IMR-90 (cell line): ENCODE measurements at regions not wholly inside any gene's neighbourhood (a gene's known extent, or its start where the extent isn't known, plus 50 kb on each side); places are given as distances from the start of the nearest gene placed in this dataset.

ENCODE experiments used
- ATAC-seq: fragments of 200-7000 bp; cut with Tn5 transposase; 2 replicates; pipeline ENCODE4 v1.9.1; 2020; ENCODE audit warnings: low read depth, mild to moderate bottlenecking, moderate library complexity
- BruUV-seq: library from RNA; stranded (reverse); fragments of 400-500 nt; replicated peaks from 2 replicates; lab custom pipeline; 2021; lab: Mats Ljungman, UMichigan
- CTCF ChIA-PET: fragments of 300-600 bp; formaldehyde crosslinking; extraction: SDS; loops from one replicate; lab custom pipeline; 2021; ENCODE audit warnings: antibody characterized with exemption; lab: Yijun Ruan, JAX
- POLR2A ChIA-PET: fragments of 300-600 bp; sonication (Branson Sonifier 250); formaldehyde crosslinking; loops from one replicate; lab custom pipeline; 2022; ENCODE audit warnings: antibody characterized with exemption; ENCODE audit not compliant: unreplicated experiment; lab: Charles Lee
- DNase-seq: peaks from one replicate; pipeline ENCODE4 v3.0.0; 2013
- H2AFZ ChIP-seq: replicated peaks from 2 replicates; pipeline ENCODE3; 2013; ENCODE audit warnings: low read length, mild to moderate bottlenecking; ENCODE audit not compliant: poor library complexity
- H2AK5ac ChIP-seq: 2 replicates; pipeline ENCODE4 v1.6.1; 2013; ENCODE audit warnings: low read depth, low read length, inconsistent platforms
- H2AK9ac ChIP-seq: replicated peaks from 2 replicates; pipeline ENCODE3; 2013; ENCODE audit warnings: mild to moderate bottlenecking, low read depth, low read length, moderate library complexity; ENCODE audit not compliant: poor library complexity
- H2BK120ac ChIP-seq: 2 replicates; pipeline ENCODE4 v1.6.1; 2013; ENCODE audit warnings: low read depth, low read length, inconsistent platforms
- H2BK15ac ChIP-seq: 3 replicates; pipeline ENCODE4 v1.6.1; 2013; ENCODE audit warnings: low read depth, low read length, inconsistent platforms
- H2BK20ac ChIP-seq: 2 replicates; pipeline ENCODE4 v1.6.1; 2013; ENCODE audit warnings: low read depth, mild to moderate bottlenecking, inconsistent platforms, low read length, moderate library complexity
- H2BK5ac ChIP-seq: 2 replicates; pipeline ENCODE4 v1.6.1; 2013; ENCODE audit warnings: mild to moderate bottlenecking, low read depth, low read length, inconsistent platforms; ENCODE audit not compliant: poor library complexity, severe bottlenecking
- H3K14ac ChIP-seq: replicated peaks from 2 replicates; pipeline ENCODE4 v1.6.1; 2013; ENCODE audit warnings: low read depth, low read length, inconsistent platforms
- H3K18ac ChIP-seq: 2 replicates; pipeline ENCODE4 v1.6.1; 2013; ENCODE audit warnings: low read depth, low read length, control low read depth
- H3K23ac ChIP-seq: 2 replicates; pipeline ENCODE4 v1.6.1; 2013; ENCODE audit warnings: low read depth, low read length, inconsistent platforms
- H3K27ac ChIP-seq: 2 replicates; pipeline ENCODE4 v1.5.1; 2013; ENCODE audit warnings: mild to moderate bottlenecking, control low read depth, low read length; ENCODE audit not compliant: insufficient read depth
- H3K27me3 ChIP-seq: 2 replicates; pipeline ENCODE4 v1.6.1; 2013; ENCODE audit warnings: low read length; ENCODE audit not compliant: control insufficient read depth, insufficient read depth
- H3K36me3 ChIP-seq: 2 replicates; pipeline ENCODE4 v1.6.1; 2013; ENCODE audit warnings: low read length, mixed read lengths; ENCODE audit not compliant: control insufficient read depth, insufficient read depth
- H3K4ac ChIP-seq: 2 replicates; pipeline ENCODE4 v1.6.1; 2013; ENCODE audit warnings: low read depth, low read length, inconsistent platforms
- H3K4me1 ChIP-seq: 2 replicates; pipeline ENCODE4 v1.6.1; 2013; ENCODE audit warnings: low read length, mixed read lengths; ENCODE audit not compliant: control insufficient read depth, insufficient read depth
- H3K4me2 ChIP-seq: 2 replicates; pipeline ENCODE4 v1.6.1; 2013; ENCODE audit warnings: low read depth, mild to moderate bottlenecking, control low read depth, low read length, moderate library complexity
- H3K4me3 ChIP-seq: 2 replicates; pipeline ENCODE4 v1.5.1; 2013; ENCODE audit warnings: low read depth, mild to moderate bottlenecking, control low read depth, low read length, moderate library complexity; ENCODE audit not compliant: insufficient read depth
- H3K56ac ChIP-seq: 2 replicates; pipeline ENCODE4 v1.6.1; 2013; ENCODE audit warnings: low read length, inconsistent platforms; ENCODE audit not compliant: insufficient read depth; ENCODE audit errors: extremely low read depth
- H3K79me1 ChIP-seq, 2 experiments: 2 replicates each; pipeline ENCODE4 v1.6.1; 2013; ENCODE audit warnings: low read length in 2 of 2, inconsistent platforms in 1 of 2, low read depth in 1 of 2
- H3K9ac ChIP-seq: 2 replicates; pipeline ENCODE4 v1.6.1; 2013; ENCODE audit warnings: low read depth, low read length, control low read depth
- H3K9me1 ChIP-seq: 2 replicates; pipeline ENCODE4 v1.6.1; 2013; ENCODE audit warnings: low read length, inconsistent platforms; ENCODE audit not compliant: insufficient read depth
- H3K9me3 ChIP-seq: 2 replicates; pipeline ENCODE4 v1.6.1; 2013; ENCODE audit warnings: low read length; ENCODE audit not compliant: control insufficient read depth, insufficient read depth
- H4K20me1 ChIP-seq: 2 replicates; pipeline ENCODE4 v1.6.1; 2013; ENCODE audit warnings: low read length, inconsistent platforms; ENCODE audit not compliant: insufficient read depth
- H4K5ac ChIP-seq: 2 replicates; pipeline ENCODE4 v1.6.1; 2013; ENCODE audit warnings: mild to moderate bottlenecking, low read depth, low read length, control low read depth
- H4K8ac ChIP-seq, 2 experiments: 2 replicates each; pipeline ENCODE4 v1.6.1; 2013; ENCODE audit warnings: low read depth in 2 of 2, low read length in 2 of 2, control low read depth in 1 of 2, inconsistent platforms in 1 of 2
- H4K91ac ChIP-seq: 2 replicates; pipeline ENCODE4 v1.6.1; 2013; ENCODE audit warnings: low read depth, low read length, inconsistent platforms; ENCODE audit not compliant: insufficient read depth
- BHLHE40 ChIP-seq: fragments of 150-350 bp; IDR thresholded peaks from 2 replicates; pipeline ENCODE4 v1.6.1; 2016; ENCODE audit warnings: mild to moderate bottlenecking, low read depth, low read length
- CEBPB ChIP-seq: IDR thresholded peaks from 2 replicates; pipeline ENCODE4 v1.6.1; 2012; ENCODE audit warnings: low read depth, low read length, improper control_type of control experiment
- CHD1 ChIP-seq: IDR thresholded peaks from 2 replicates; pipeline ENCODE4 v1.6.1; 2012; ENCODE audit warnings: low read depth, low read length, improper control_type of control experiment
- ELK1 ChIP-seq: fragments of 150-350 bp; IDR thresholded peaks from 2 replicates; pipeline ENCODE4 v1.6.1; 2016; ENCODE audit warnings: low read depth, mild to moderate bottlenecking, low read length, moderate library complexity, borderline replicate concordance
- FOS ChIP-seq: fragments of 150-350 bp; IDR thresholded peaks from 2 replicates; pipeline ENCODE4 v1.6.1; 2016; ENCODE audit warnings: low read depth, low read length
- MAFK ChIP-seq: IDR thresholded peaks from 2 replicates; pipeline ENCODE4 v1.6.1; 2012; ENCODE audit warnings: low read depth, low read length, improper control_type of control experiment
- MAZ ChIP-seq: IDR thresholded peaks from 2 replicates; pipeline ENCODE4 v1.6.1; 2012; ENCODE audit warnings: low read depth, mild to moderate bottlenecking, low read length, improper control_type of control experiment, moderate library complexity, borderline replicate concordance
- MXI1 ChIP-seq: IDR thresholded peaks from 2 replicates; pipeline ENCODE4 v1.6.1; 2012; ENCODE audit warnings: low read depth, mild to moderate bottlenecking, low read length, moderate library complexity, borderline replicate concordance
- NFE2L2 ChIP-seq: fragments of 150-350 bp; IDR thresholded peaks from 2 replicates; pipeline ENCODE4 v1.6.1; 2016; ENCODE audit warnings: low read depth, mild to moderate bottlenecking, low read length
- POLR2A ChIP-seq: IDR thresholded peaks from 2 replicates; pipeline ENCODE4 v1.6.1; 2012; ENCODE audit warnings: mild to moderate bottlenecking, low read depth, low read length
- RAD21 ChIP-seq: IDR thresholded peaks from 2 replicates; pipeline ENCODE4 v1.6.1; 2012; ENCODE audit warnings: low read length, improper control_type of control experiment
- RCOR1 ChIP-seq: IDR thresholded peaks from 2 replicates; pipeline ENCODE4 v1.6.1; 2012; ENCODE audit warnings: mild to moderate bottlenecking, low read length, improper control_type of control experiment; ENCODE audit not compliant: insufficient replicate concordance
- RFX5 ChIP-seq: IDR thresholded peaks from 2 replicates; pipeline ENCODE4 v1.8.0; 2012; ENCODE audit warnings: low read depth, mild to moderate bottlenecking, low read length, moderate library complexity
- SMC3 ChIP-seq: fragments of 150-350 bp; IDR thresholded peaks from 2 replicates; pipeline ENCODE4 v1.6.1; 2016; ENCODE audit warnings: low read depth, mild to moderate bottlenecking, antibody characterized with exemption, low read length, moderate library complexity
- dilution Hi-C: fragments of 300-500 bp; cut with HindIII; formaldehyde crosslinking; loops from one replicate; pipeline ENCODE4 v1.14.3; 2018; ENCODE audit warnings: low sequenced_read_pairs; ENCODE audit not compliant: unreplicated experiment
- in situ Hi-C: fragments of 300-500 bp; cut with MboI; formaldehyde crosslinking; loops from 3 replicates; pipeline ENCODE4 v1.14.3; 2019; ENCODE audit warnings: low sequenced_read_pairs, inconsistent platforms, mixed read lengths
- intact Hi-C: fragments of 100-400 bp; cut with micrococcal nuclease; formaldehyde crosslinking; loops from 2 replicates; pipeline ENCODE4 v1.10.0; 2022
- TF ChIP-seq, protein P1 (sequence below): fragments of 150-350 bp; IDR thresholded peaks from 2 replicates; pipeline ENCODE4 v1.6.1; 2017; ENCODE audit warnings: mild to moderate bottlenecking, antibody characterized with exemption, low read length, low read depth
- TF ChIP-seq, protein P2 (sequence below): conservative IDR thresholded peaks from 2 replicates; pipeline ENCODE4 v1.5.1; 2012; ENCODE audit warnings: mild to moderate bottlenecking, low read depth, low read length, improper control_type of control experiment

DNA sequence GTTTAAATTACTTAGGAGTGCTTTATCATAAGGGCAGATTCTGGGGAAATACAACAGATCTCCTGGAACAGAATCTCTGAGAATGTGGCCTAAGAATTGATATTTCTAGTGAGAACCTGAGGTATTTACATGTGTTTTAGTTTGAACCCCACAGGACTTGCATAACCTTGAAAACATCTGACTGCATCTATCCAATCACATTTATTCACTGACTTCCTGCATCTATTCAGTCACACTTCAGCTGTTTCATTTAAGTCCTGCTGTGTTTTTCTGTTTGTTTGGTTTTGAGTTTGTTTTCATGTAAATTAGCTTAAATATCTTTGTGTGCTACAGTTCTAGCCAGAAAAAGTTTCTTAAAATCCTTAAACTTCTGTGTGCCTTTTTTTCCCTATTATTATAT is 1260.7 kb downstream of the PLA2G4A start:
- no peaks in the 10 kb centered on the region; the same call in 1 of the 2 replicates for H4K20me1 ChIP-seq
- peaks cover 3% of the 10 kb centered on the region; the same call in 1 of the 2 replicates for H3K9me3 ChIP-seq
- no peak overlapping the region for H2AK5ac ChIP-seq
- CTCF ChIA-PET = no interaction called here
- H3K4ac ChIP-seq = peak overlapping the region; percentile 90; the same call in 1 of the 2 replicates
- peak overlapping the region; percentile 79 for H3K18ac ChIP-seq
- peak overlapping the region; percentile 52 to 70; a peak in 3 of 4 replicates for H4K8ac ChIP-seq
- peak overlapping the region; percentile 65 for H3K14ac ChIP-seq
- H4K91ac ChIP-seq = peak overlapping the region; percentile 8; the same call in 1 of the 2 replicates
- peak overlapping the region; percentile 70; the same call in 1 of the 2 replicates for H4K5ac ChIP-seq
- H3K23ac ChIP-seq = peak overlapping the region; percentile 18; the same call in 1 of the 2 replicates
- TF ChIP-seq MXI1 = no peak
- no peak for TF ChIP-seq MAZ
- TF ChIP-seq RAD21 = no peak
- no peak for TF ChIP-seq MAFK
- no peak for TF ChIP-seq SMC3
- TF ChIP-seq FOS = no peak
- TF ChIP-seq ELK1 = no peak
- no peak for TF ChIP-seq RCOR1
- TF ChIP-seq BHLHE40 = no peak
- TF ChIP-seq, protein P1, sequence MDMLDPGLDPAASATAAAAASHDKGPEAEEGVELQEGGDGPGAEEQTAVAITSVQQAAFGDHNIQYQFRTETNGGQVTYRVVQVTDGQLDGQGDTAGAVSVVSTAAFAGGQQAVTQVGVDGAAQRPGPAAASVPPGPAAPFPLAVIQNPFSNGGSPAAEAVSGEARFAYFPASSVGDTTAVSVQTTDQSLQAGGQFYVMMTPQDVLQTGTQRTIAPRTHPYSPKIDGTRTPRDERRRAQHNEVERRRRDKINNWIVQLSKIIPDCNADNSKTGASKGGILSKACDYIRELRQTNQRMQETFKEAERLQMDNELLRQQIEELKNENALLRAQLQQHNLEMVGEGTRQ = no peak
- TF ChIP-seq POLR2A = no peak
- TF ChIP-seq NFE2L2 = no peak
- no peak for TF ChIP-seq RFX5
- TF ChIP-seq CHD1 = no peak
- TF ChIP-seq, protein P2, sequence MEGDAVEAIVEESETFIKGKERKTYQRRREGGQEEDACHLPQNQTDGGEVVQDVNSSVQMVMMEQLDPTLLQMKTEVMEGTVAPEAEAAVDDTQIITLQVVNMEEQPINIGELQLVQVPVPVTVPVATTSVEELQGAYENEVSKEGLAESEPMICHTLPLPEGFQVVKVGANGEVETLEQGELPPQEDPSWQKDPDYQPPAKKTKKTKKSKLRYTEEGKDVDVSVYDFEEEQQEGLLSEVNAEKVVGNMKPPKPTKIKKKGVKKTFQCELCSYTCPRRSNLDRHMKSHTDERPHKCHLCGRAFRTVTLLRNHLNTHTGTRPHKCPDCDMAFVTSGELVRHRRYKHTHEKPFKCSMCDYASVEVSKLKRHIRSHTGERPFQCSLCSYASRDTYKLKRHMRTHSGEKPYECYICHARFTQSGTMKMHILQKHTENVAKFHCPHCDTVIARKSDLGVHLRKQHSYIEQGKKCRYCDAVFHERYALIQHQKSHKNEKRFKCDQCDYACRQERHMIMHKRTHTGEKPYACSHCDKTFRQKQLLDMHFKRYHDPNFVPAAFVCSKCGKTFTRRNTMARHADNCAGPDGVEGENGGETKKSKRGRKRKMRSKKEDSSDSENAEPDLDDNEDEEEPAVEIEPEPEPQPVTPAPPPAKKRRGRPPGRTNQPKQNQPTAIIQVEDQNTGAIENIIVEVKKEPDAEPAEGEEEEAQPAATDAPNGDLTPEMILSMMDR = no peak
- TF ChIP-seq CEBPB = no peak
- H2BK5ac ChIP-seq = peak overlapping the region; percentile 62
- dilution Hi-C loops (no loop called here), in situ Hi-C loops (no loop called here), intact Hi-C loops (no loop called here)
- no peaks in the 10 kb centered on the region for H3K79me1 ChIP-seq
- H2AFZ ChIP-seq = no peak overlapping the region
- H2BK20ac ChIP-seq = peak overlapping the region; percentile 96
- peak overlapping the region; percentile 81; the same call in 2 of the 3 replicates for H2BK15ac ChIP-seq
- H3K9ac ChIP-seq = no peak overlapping the region
- peak overlapping the region; percentile 60; the same call in 1 of the 2 replicates for H3K27ac ChIP-seq
- H2BK120ac ChIP-seq = peak overlapping the region; percentile 94
- no peak overlapping the region for H3K4me2 ChIP-seq
- peak overlapping the region; percentile 13; the same call in 1 of the 2 replicates for H3K56ac ChIP-seq
- no peaks in the 10 kb centered on the region for H3K36me3 ChIP-seq
- no peak overlapping the region for H3K4me3 ChIP-seq
- peaks cover 6% of the 10 kb centered on the region for H3K4me1 ChIP-seq
- BruUV-seq = no TSS peak
- ATAC-seq (no peak), DNase-seq (peak; percentile 11)
- no peak overlapping the region for H2AK9ac ChIP-seq
- POLR2A ChIA-PET = no interaction called here
- H3K27me3 ChIP-seq = no peaks in the 10 kb centered on the region
- H3K9me1 ChIP-seq = no peaks in the 10 kb centered on the region; the same call in 1 of the 2 replicates
